ENCODE measurements at regions not wholly inside any gene's neighbourhood (a gene's known extent, or its start where the extent isn't known, plus 50 kb on each side); places are given as distances from the start of the nearest gene placed in this dataset.

DNA sequence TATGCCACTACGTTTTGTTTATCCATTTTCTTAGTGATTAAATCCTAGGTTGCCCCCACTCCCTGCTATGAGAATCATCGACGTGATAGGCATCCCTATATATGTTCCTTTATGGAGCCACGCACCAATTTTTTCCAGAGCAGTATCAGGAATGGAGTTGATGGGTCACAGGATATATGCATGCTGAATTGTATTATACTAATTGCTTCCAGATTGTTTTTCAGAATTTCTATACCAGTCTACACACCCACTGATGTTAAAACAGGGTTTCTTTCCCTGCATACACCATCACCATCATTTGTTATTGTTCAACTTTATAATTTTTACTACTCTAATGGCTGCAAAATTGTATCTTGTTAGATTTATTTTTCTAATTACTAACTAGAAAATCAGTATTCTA, 100.1 kb upstream of the MRPS22 start:
- Mint-ChIP-seq H3K4me1 (no peaks in the 10 kb centered on the region), H3K27ac (no peak overlapping the region), H3K36me3 (no peaks in the 10 kb centered on the region), H3K9me3 (peaks cover 0 to 2% (median 0%) of the 10 kb centered on the region in 11 donors), H3K27me3 (peaks cover 30 to 44% (median 36%) of the 10 kb centered on the region in 5 donors), H3K4me3 (no peak overlapping the region)
- Histone ChIP-seq H3K9me3 (ENCODE audit: control insufficient read depth in 2 of 3, low read length in 3 of 3) (no peaks in the 10 kb centered on the region), H3K4me3 (ENCODE audit: low read length) (no peak overlapping the region), H3K27me3 (ENCODE audit: control insufficient read depth in 2 of 2, insufficient read depth in 2 of 2, low read length in 2 of 2) (no peaks in the 10 kb centered on the region), H3K36me3 (ENCODE audit: control insufficient read depth in 2 of 3, insufficient read depth in 3 of 3, low read length in 3 of 3) (no peaks in the 10 kb centered on the region), H3K27ac (ENCODE audit: low read depth, low read length) (no peak overlapping the region), H3K4me1 (ENCODE audit: control insufficient read depth in 2 of 2, insufficient read depth in 2 of 2, low read length in 2 of 2) (no peaks in the 10 kb centered on the region)
- intact Hi-C loops (cut with micrococcal nuclease) = no loop called here
- ChIA-PET POLR2A (no interaction called here), CTCF (no interaction called here)
- DNase-seq (no peak), ATAC-seq (no peak)

DNA sequence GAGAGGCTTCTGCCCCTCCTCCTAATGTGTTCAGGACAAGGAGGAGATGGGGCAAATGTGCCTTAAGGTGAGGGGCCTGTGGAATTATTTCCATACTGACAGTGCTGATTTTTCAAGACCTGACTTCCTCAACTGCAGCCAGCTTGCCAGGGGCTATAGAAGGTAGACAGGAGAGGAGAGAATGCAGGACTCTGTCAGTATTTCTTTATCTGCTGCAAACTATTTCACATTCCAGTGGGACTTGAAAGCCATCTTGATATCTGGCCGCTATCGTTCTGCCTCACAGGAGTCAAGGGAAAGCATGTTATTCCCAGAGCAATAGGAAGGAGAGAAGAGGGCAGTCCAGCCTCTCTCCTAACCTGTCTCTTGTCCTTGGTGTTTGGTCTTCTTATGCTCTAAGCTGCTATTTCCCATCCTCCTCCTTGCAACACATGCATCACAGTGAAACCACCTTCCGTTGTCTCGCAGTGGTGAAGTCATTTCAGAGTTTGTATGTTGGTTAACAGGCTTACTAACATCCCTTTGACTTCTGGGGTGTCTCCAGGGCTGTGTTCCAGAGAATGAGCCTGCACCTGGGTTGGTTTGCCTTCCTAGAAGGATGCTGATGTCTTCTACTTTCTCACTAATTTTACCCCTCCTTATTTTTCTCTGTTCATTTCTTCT, 95.1 kb upstream of the MRPS22 start:
- H3K9me3 ChIP-seq (ENCODE audit: control insufficient read depth in 2 of 3, low read length in 3 of 3) = no peaks in the 10 kb centered on the region
- H3K4me1 ChIP-seq (ENCODE audit: control insufficient read depth in 2 of 2, insufficient read depth in 2 of 2, low read length in 2 of 2) = no peaks in the 10 kb centered on the region
- POLR2A ChIA-PET = no interaction called here
- ATAC-seq (no peak), DNase-seq (no peak)
- H3K27me3 ChIP-seq (ENCODE audit: control insufficient read depth in 2 of 2, insufficient read depth in 2 of 2, low read length in 2 of 2) = no peaks in the 10 kb centered on the region
- H3K4me3 ChIP-seq (ENCODE audit: low read length) = no peak overlapping the region
- Mint-ChIP-seq H3K27me3 (peaks cover 16 to 43% (median 42%) of the 10 kb centered on the region in 5 donors), H3K27ac (no peak overlapping the region), H3K9me3 (no peaks in the 10 kb centered on the region), H3K4me3 (no peak overlapping the region), H3K36me3 (no peaks in the 10 kb centered on the region), H3K4me1 (no peaks in the 10 kb centered on the region)
- CTCF ChIA-PET = no interaction called here
- no peak overlapping the region for H3K27ac ChIP-seq (ENCODE audit: low read depth, low read length)
- intact Hi-C loops (cut with micrococcal nuclease) = no loop called here
- H3K36me3 ChIP-seq (ENCODE audit: control insufficient read depth in 2 of 3, insufficient read depth in 3 of 3, low read length in 3 of 3) = no peaks in the 10 kb centered on the region

DNA sequence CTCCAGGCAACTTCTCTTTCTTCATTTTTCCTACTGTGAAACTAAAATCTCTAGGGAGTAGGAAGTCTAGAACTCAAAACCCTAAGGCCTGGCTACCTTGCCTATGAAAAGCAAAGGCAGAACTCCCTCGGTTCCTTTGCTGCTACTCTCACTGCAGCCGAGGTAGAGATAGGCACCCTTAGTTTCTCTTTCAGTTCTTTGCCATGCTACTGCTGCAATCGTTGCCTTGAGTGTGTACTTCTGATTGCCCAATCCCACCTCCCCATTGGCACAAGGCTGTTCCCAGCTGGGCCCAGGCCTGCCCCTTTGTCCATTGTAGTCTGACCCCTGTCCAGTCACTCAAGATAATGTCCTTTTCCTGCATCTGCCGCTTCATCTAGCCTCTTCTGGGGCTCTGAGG, 92.3 kb upstream of the MRPS22 start:
- H3K27me3 Mint-ChIP-seq = peaks cover 11 to 43% (median 35%) of the 10 kb centered on the region in 5 donors
- Histone ChIP-seq H3K27me3 (ENCODE audit: control insufficient read depth in 2 of 2, insufficient read depth in 2 of 2, low read length in 2 of 2) (no peaks in the 10 kb centered on the region), H3K4me1 (ENCODE audit: control insufficient read depth in 2 of 2, insufficient read depth in 2 of 2, low read length in 2 of 2) (no peaks in the 10 kb centered on the region), H3K36me3 (ENCODE audit: control insufficient read depth in 2 of 3, insufficient read depth in 3 of 3, low read length in 3 of 3) (no peaks in the 10 kb centered on the region), H3K27ac (ENCODE audit: low read depth, low read length) (no peak overlapping the region), H3K4me3 (ENCODE audit: low read length) (no peak overlapping the region), H3K9me3 (ENCODE audit: control insufficient read depth in 2 of 3, low read length in 3 of 3) (no peaks in the 10 kb centered on the region)
- no peak for ATAC-seq
- no peak for DNase-seq
- no peak overlapping the region for H3K4me3 Mint-ChIP-seq
- intact Hi-C loops (cut with micrococcal nuclease) = no loop called here
- POLR2A ChIA-PET = no interaction called here
- CTCF ChIA-PET = no interaction called here
- H3K27ac Mint-ChIP-seq = no peak overlapping the region
- H3K9me3 Mint-ChIP-seq = peaks cover 0 to 4% (median 0%) of the 10 kb centered on the region in 11 donors
- H3K36me3 Mint-ChIP-seq = no peaks in the 10 kb centered on the region
- no peaks in the 10 kb centered on the region for H3K4me1 Mint-ChIP-seq

DNA sequence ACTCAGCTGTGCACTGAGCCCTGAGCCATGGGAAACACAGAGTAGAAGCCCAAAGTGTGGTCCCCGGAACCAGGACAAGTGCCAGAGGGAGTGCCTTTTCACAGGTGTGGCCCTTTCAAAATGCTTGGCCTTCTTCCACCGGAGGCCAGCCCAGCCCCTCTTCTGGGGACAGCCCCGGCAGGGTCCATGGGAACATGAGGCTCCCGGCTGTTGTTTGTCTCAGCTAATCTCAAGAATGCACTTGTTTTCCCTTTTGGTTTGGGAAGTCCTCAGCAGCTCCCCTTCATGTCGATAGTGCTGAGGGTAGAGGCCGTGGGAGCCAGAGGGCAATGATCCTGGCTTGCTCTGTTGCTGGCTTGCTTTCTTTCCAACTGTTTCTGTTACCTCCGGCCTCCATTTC, 91.1 kb upstream of the MRPS22 start:
- no peak overlapping the region for H3K27ac Mint-ChIP-seq
- POLR2A ChIA-PET = no interaction called here
- Histone ChIP-seq H3K4me1 (ENCODE audit: control insufficient read depth in 2 of 2, insufficient read depth in 2 of 2, low read length in 2 of 2) (no peaks in the 10 kb centered on the region), H3K36me3 (ENCODE audit: control insufficient read depth in 2 of 3, insufficient read depth in 3 of 3, low read length in 3 of 3) (no peaks in the 10 kb centered on the region), H3K9me3 (ENCODE audit: control insufficient read depth in 2 of 3, low read length in 3 of 3) (no peaks in the 10 kb centered on the region), H3K27ac (ENCODE audit: low read depth, low read length) (no peak overlapping the region), H3K4me3 (ENCODE audit: low read length) (no peak overlapping the region), H3K27me3 (ENCODE audit: control insufficient read depth in 2 of 2, insufficient read depth in 2 of 2, low read length in 2 of 2) (no peaks in the 10 kb centered on the region)
- CTCF ChIA-PET = no interaction called here
- H3K9me3 Mint-ChIP-seq = peaks cover 0 to 4% (median 0%) of the 10 kb centered on the region in 11 donors
- H3K4me1 Mint-ChIP-seq = no peaks in the 10 kb centered on the region
- H3K36me3 Mint-ChIP-seq = no peaks in the 10 kb centered on the region
- H3K27me3 Mint-ChIP-seq = peaks cover 10 to 39% (median 28%) of the 10 kb centered on the region in 5 donors
- ATAC-seq (no peak), DNase-seq (no peak)
- intact Hi-C loops (cut with micrococcal nuclease) = no loop called here
- no peak overlapping the region for H3K4me3 Mint-ChIP-seq

DNA sequence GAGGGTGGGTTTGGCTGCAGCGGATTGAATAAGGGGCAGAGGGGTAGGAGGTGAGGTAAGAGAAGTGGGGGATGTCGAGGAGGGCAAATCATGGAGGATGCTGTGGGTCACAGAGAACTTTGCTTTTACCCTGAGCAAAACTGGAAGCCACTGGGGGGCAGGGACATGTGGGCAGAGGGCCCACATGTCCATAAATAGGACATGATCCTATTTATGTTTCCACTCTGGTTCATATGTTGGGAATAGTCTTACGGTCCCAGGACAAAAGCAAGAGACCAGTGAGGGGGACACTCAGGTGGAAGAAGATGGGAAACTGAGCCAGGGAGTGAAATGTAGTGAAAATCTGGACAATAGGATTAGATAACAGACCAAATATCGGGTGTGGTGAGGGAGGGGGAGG, 85.5 kb upstream of the MRPS22 start:
- CTCF ChIA-PET = no interaction called here
- intact Hi-C loops (cut with micrococcal nuclease) = no loop called here
- no peaks in the 10 kb centered on the region for H3K4me1 ChIP-seq (ENCODE audit: control insufficient read depth in 2 of 2, insufficient read depth in 2 of 2, low read length in 2 of 2)

DNA sequence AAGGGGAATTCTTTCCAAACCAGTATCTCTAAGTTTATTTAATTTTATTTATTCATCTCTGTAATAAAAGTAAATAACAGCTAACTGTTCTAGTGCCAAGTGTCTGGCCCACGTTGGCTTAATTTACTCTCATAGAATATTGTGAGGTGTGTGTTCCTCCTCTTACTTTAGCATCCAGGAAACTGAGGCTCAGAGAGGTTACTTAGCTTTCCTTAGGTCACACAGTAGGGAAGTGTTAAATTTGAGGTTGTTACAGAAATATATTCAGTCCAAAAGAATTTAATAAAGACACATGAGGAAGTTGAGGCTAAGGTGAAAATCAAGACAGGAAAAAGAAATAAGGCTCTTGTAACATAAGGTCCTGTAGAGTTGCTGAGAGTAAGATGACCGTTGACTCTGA, 84.4 kb upstream of the MRPS22 start:
- POLR2A ChIA-PET = no interaction called here
- H3K27me3 ChIP-seq (ENCODE audit: control insufficient read depth in 2 of 2, insufficient read depth in 2 of 2, low read length in 2 of 2) = no peaks in the 10 kb centered on the region
- intact Hi-C loops (cut with micrococcal nuclease) = no loop called here
- no peaks in the 10 kb centered on the region for H3K4me1 ChIP-seq (ENCODE audit: control insufficient read depth in 2 of 2, insufficient read depth in 2 of 2, low read length in 2 of 2)
- Mint-ChIP-seq H3K27ac (no peak overlapping the region), H3K36me3 (no peaks in the 10 kb centered on the region), H3K4me1 (no peaks in the 10 kb centered on the region), H3K4me3 (no peak overlapping the region), H3K27me3 (peaks cover 12 to 31% (median 27%) of the 10 kb centered on the region in 5 donors), H3K9me3 (peaks cover 0 to 1% (median 0%) of the 10 kb centered on the region in 11 donors)
- CTCF ChIA-PET = no interaction called here
- DNase-seq (no peak), ATAC-seq (no peak)
- no peaks in the 10 kb centered on the region for H3K36me3 ChIP-seq (ENCODE audit: control insufficient read depth in 2 of 3, insufficient read depth in 3 of 3, low read length in 3 of 3)
- H3K27ac ChIP-seq (ENCODE audit: low read depth, low read length) = no peak overlapping the region
- no peaks in the 10 kb centered on the region for H3K9me3 ChIP-seq (ENCODE audit: control insufficient read depth in 2 of 3, low read length in 3 of 3)
- no peak overlapping the region for H3K4me3 ChIP-seq (ENCODE audit: low read length)

More for the DNA sequence above, 85.5 kb upstream of the MRPS22 start:
- Mint-ChIP-seq H3K9me3 (peaks cover 0 to 4% (median 0%) of the 10 kb centered on the region in 11 donors), H3K27me3 (peaks cover 12 to 36% (median 29%) of the 10 kb centered on the region in 5 donors), H3K27ac (no peak overlapping the region), H3K4me1 (no peaks in the 10 kb centered on the region), H3K36me3 (no peaks in the 10 kb centered on the region), H3K4me3 (no peak overlapping the region)
- ATAC-seq = no peak
- no peak for DNase-seq
- Histone ChIP-seq H3K9me3 (ENCODE audit: control insufficient read depth in 2 of 3, low read length in 3 of 3) (no peaks in the 10 kb centered on the region), H3K27me3 (ENCODE audit: control insufficient read depth in 2 of 2, insufficient read depth in 2 of 2, low read length in 2 of 2) (no peaks in the 10 kb centered on the region), H3K4me3 (ENCODE audit: low read length) (no peak overlapping the region), H3K27ac (ENCODE audit: low read depth, low read length) (no peak overlapping the region), H3K36me3 (ENCODE audit: control insufficient read depth in 2 of 3, insufficient read depth in 3 of 3, low read length in 3 of 3) (no peaks in the 10 kb centered on the region)
- POLR2A ChIA-PET = no interaction called here

DNA sequence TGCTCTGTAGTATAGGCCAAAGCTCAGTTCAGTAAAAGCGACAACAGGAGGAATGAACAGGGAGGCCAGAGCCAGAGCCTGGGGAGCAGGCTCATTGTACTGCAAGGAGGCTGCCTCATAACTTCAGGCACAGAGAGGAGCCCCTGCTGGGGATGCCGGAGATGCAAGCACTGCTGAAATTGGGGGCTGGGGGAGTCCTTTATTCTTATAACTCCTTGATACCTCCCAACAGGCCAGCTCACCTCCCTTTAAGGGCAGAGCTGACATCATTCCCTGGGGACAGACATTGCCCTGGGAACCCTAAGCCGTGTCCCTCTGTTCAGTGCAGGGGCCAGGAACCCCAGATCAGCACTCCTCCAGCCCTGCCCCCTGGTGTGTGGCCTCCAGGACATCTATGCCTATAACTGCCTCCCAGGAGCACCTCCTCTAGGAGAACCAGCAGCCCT, 83.8 kb upstream of the MRPS22 start:
- H3K27me3 ChIP-seq (ENCODE audit: control insufficient read depth in 2 of 2, insufficient read depth in 2 of 2, low read length in 2 of 2) = no peaks in the 10 kb centered on the region
- ChIA-PET CTCF (no interaction called here), POLR2A (no interaction called here)
- H3K36me3 ChIP-seq (ENCODE audit: control insufficient read depth in 2 of 3, insufficient read depth in 3 of 3, low read length in 3 of 3) = no peaks in the 10 kb centered on the region
- ATAC-seq = no peak
- H3K4me3 ChIP-seq (ENCODE audit: low read length) = no peak overlapping the region
- Mint-ChIP-seq H3K4me1 (no peaks in the 10 kb centered on the region), H3K36me3 (no peaks in the 10 kb centered on the region), H3K9me3 (peaks cover 0 to 1% (median 0%) of the 10 kb centered on the region in 11 donors), H3K27me3 (peaks cover 12 to 29% (median 26%) of the 10 kb centered on the region in 5 donors), H3K4me3 (no peak overlapping the region), H3K27ac (no peak overlapping the region)
- intact Hi-C loops (cut with micrococcal nuclease) = no loop called here
- no peak for DNase-seq
- no peaks in the 10 kb centered on the region for H3K4me1 ChIP-seq (ENCODE audit: control insufficient read depth in 2 of 2, insufficient read depth in 2 of 2, low read length in 2 of 2)
- no peaks in the 10 kb centered on the region for H3K9me3 ChIP-seq (ENCODE audit: control insufficient read depth in 2 of 3, low read length in 3 of 3)
- H3K27ac ChIP-seq (ENCODE audit: low read depth, low read length) = no peak overlapping the region

Measured in naive thymus-derived CD4-positive, alpha-beta T cell (primary cell).